KMS-11 (cell line): ENCODE measurements at regions not wholly inside any gene's neighbourhood (a gene's known extent, or its start where the extent isn't known, plus 50 kb on each side); places are given as distances from the start of the nearest gene placed in this dataset.

Experiments used
- H2AFZ ChIP-seq: fragments of 200-600 bp; sonication (generic); 2 replicates; pipeline ENCODE4 v1.6.1; 2016; ENCODE audit warnings: antibody characterized with exemption, mixed run types, low read depth
- H3K27ac ChIP-seq: fragments of 200-600 bp; sonication (generic); 2 replicates; pipeline ENCODE4 v1.6.1; 2016; ENCODE audit warnings: mild to moderate bottlenecking, mixed run types
- H3K27me3 ChIP-seq: fragments of 200-600 bp; sonication (generic); 2 replicates; pipeline ENCODE4 v1.6.1; 2017; ENCODE audit warnings: mild to moderate bottlenecking, low read depth, mixed run types, moderate library complexity; ENCODE audit not compliant: insufficient read depth
- H3K36me3 ChIP-seq: fragments of 200-600 bp; sonication (generic); 2 replicates; pipeline ENCODE4 v1.6.1; 2017; ENCODE audit warnings: mild to moderate bottlenecking, mixed run types; ENCODE audit not compliant: insufficient read depth
- H3K4me1 ChIP-seq: fragments of 200-600 bp; sonication (generic); 2 replicates; pipeline ENCODE4 v1.6.1; 2016; ENCODE audit warnings: mild to moderate bottlenecking, low read depth, mixed run types; ENCODE audit not compliant: poor library complexity, severe bottlenecking
- H3K4me2 ChIP-seq: fragments of 200-600 bp; sonication (generic); 2 replicates; pipeline ENCODE4 v1.7.0; 2016; ENCODE audit warnings: mild to moderate bottlenecking, mixed run types
- H3K4me3 ChIP-seq: fragments of 200-600 bp; sonication (generic); IDR thresholded peaks from 2 replicates; pipeline ENCODE4 v1.6.1; 2017; ENCODE audit warnings: low read depth, low read length, mixed read lengths; ENCODE audit not compliant: insufficient read depth
- H3K79me2 ChIP-seq: fragments of 200-600 bp; sonication (generic); 2 replicates; pipeline ENCODE4 v1.6.1; 2016; ENCODE audit warnings: low read depth, mixed run types; ENCODE audit not compliant: insufficient read depth
- H3K9ac ChIP-seq: fragments of 200-600 bp; sonication (generic); 2 replicates; pipeline ENCODE4 v1.6.1; 2016; ENCODE audit warnings: mild to moderate bottlenecking, mixed run types
- H4K20me1 ChIP-seq: fragments of 200-600 bp; sonication (generic); 2 replicates; pipeline ENCODE4 v1.6.1; 2016; ENCODE audit warnings: mild to moderate bottlenecking, mixed run types; ENCODE audit not compliant: insufficient read depth
- CTCF ChIP-seq: fragments of 200-600 bp; sonication (generic); conservative IDR thresholded peaks from 2 replicates; pipeline ENCODE4 v1.6.1; 2017; ENCODE audit warnings: low read depth, mild to moderate bottlenecking, antibody characterized with exemption, low read length, moderate library complexity, mixed read lengths

DNA sequence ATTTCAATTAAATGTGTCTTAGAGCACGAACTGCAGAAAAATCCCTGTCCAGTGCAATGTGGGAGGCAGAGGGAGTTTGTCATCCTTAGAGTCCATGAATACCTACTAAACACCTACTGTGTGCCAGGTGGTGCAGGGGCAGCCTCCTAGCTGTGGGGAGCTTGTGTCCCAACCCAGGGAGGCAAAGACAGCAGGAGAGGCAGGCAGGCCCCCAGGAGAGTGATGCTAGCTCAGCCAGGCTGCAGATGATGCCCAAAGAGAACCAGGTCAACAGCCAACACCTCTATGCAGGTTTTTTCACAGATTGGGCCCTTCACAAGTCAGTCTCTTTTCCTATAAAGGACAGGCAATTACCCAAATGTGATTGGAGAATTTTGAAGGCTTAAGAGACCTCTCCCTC lies 108.2 kb upstream of the UQCRFS1 start:
- no peak overlapping the region for H2AFZ ChIP-seq
- no peaks in the 10 kb centered on the region for H4K20me1 ChIP-seq
- H3K4me1 ChIP-seq: no peaks in the 10 kb centered on the region
- H3K4me3 ChIP-seq: no peak overlapping the region
- TF ChIP-seq CTCF: no peak
- H3K79me2 ChIP-seq: no peaks in the 10 kb centered on the region
- no peaks in the 10 kb centered on the region for H3K36me3 ChIP-seq
- no peak overlapping the region for H3K27ac ChIP-seq
- H3K4me2 ChIP-seq: no peak overlapping the region
- H3K9ac ChIP-seq: no peak overlapping the region
- no peaks in the 10 kb centered on the region for H3K27me3 ChIP-seq

GRCh38 chr19:29323021-29323430 lies 110.1 kb upstream of the UQCRFS1 start:
- no peak overlapping the region for H2AFZ ChIP-seq
- H3K9ac ChIP-seq: no peak overlapping the region
- no peaks in the 10 kb centered on the region for H3K36me3 ChIP-seq
- H3K27ac ChIP-seq: no peak overlapping the region
- TF ChIP-seq CTCF: no peak
- H3K4me1 ChIP-seq: no peaks in the 10 kb centered on the region
- H3K79me2 ChIP-seq: no peaks in the 10 kb centered on the region
- H4K20me1 ChIP-seq: no peaks in the 10 kb centered on the region
- H3K4me2 ChIP-seq: no peak overlapping the region
- H3K27me3 ChIP-seq: no peaks in the 10 kb centered on the region
- no peak overlapping the region for H3K4me3 ChIP-seq

GRCh38 chr19:29323440-29324290 lies 110.7 kb upstream of the UQCRFS1 start:
- no peaks in the 10 kb centered on the region for H3K4me1 ChIP-seq
- no peaks in the 10 kb centered on the region for H3K36me3 ChIP-seq
- H3K27ac ChIP-seq: no peak overlapping the region
- H3K4me3 ChIP-seq: no peak overlapping the region
- H3K9ac ChIP-seq: no peak overlapping the region
- H2AFZ ChIP-seq: no peak overlapping the region
- H4K20me1 ChIP-seq: no peaks in the 10 kb centered on the region
- no peak for TF ChIP-seq CTCF
- H3K27me3 ChIP-seq: no peaks in the 10 kb centered on the region
- H3K4me2 ChIP-seq: no peak overlapping the region
- H3K79me2 ChIP-seq: no peaks in the 10 kb centered on the region

DNA sequence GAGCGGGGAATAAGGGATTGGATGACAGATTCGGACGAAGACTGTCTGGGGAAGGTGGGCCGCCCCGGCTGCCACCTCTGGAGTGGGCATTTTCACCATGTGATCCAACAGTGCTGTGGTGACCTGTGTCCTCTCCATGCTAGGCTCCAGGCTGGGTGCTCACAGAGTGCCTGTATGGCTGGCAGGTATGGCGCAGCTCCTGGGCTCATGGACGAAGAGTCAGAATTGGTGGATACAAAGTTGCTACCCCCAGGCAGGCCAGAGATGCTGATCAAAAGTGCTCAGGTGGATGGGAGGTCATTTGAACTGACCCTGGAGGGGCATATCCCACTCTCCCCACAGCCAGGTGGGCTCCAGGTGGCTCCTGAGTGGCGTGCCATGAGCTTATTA lies 111.3 kb upstream of the UQCRFS1 start:
- Histone ChIP-seq H3K27ac (no peak overlapping the region), H3K4me1 (no peaks in the 10 kb centered on the region), H3K9ac (no peak overlapping the region), H4K20me1 (no peaks in the 10 kb centered on the region), H3K36me3 (no peaks in the 10 kb centered on the region), H2AFZ (no peak overlapping the region), H3K4me3 (no peak overlapping the region), H3K79me2 (no peaks in the 10 kb centered on the region), H3K4me2 (no peak overlapping the region), H3K27me3 (no peaks in the 10 kb centered on the region)
- no peak for TF ChIP-seq CTCF
